HG02840 (cell line): ENCODE measurements at regions not wholly inside any gene's neighbourhood (a gene's known extent, or its start where the extent isn't known, plus 50 kb on each side); places are given as distances from the start of the nearest gene placed in this dataset.
"Not testable (repeated sequence)": the region's sequence is repeated elsewhere in the genome, so short reads cannot be mapped to it uniquely, and the experiment has no call there.

Source experiments
- ATAC-seq: cut with Tn5 transposase; IDR thresholded peaks from one replicate; pipeline ENCODE4 v1.9.1; 2021; ENCODE audit warnings: mild to moderate bottlenecking, moderate library complexity, moderate number of reproducible peaks; ENCODE audit not compliant: unreplicated experiment, low FRiP score

DNA sequence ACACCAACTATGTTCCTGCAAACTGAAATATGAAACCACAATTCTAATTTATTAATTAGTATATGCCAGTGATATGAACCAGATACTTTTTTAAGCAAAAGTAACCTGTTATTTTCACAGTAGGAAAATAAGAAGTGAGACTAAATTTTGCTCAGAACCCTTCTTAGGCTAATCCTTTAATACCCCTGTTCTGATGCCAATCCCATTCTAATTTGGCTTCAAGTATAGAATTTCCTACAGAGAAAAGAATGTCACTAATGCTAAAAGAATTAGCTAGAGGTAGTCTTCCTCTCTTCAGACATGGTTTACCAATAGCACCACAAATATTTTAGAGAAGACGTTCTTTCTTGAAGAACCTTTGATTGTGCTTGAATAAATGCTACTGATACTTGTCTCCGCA lies 758.4 kb downstream of the FLRT2 start:
- no peak for ATAC-seq

GRCh38 chr14:86279405-86279804 lies 749.5 kb downstream of the FLRT2 start:
- no peak for ATAC-seq

DNA sequence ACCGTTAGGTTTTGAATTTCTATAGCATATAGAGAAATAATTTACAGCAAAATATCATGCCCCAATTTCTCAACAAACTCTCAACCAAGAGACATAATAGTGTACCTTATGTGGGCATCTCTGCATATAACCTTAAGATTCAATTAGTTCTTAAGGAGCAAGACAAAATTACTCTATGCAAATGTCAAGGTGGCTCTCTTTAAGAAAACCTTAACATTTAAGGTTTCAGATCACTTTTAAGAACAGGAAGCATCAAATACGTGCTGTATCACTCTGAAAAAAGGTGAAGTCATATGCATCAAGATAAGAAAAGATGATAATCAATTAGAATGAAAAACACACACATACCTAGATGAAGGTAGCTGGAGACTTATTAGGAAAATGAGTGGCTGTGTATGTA lies 728.0 kb downstream of the FLRT2 start:
- ATAC-seq = no peak

- ATAC-seq = no peak
These were observed 713.2 kb downstream of the FLRT2 start for GRCh38 chr14:86243158-86243557.

GRCh38 chr14:86237733-86238132 lies 707.8 kb downstream of the FLRT2 start:
- ATAC-seq = no peak

DNA sequence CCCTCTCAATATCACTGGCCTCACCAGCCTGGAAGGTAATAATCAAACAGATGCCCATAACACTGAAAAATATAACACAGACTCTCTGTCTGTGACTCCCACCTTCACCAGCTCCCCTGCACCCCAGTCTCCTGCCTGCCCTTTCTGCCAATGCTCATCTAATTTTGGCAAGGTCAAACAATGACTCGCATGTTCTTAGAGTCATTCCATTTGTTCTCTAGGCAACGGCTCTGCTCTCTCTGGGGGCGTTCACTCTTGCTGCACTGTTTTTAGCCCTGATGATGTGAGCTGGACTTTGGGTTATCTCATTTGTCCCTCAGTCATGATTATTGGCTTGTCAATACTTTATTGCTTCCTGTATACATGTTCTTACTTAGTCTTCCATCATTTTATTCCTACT lies 691.8 kb downstream of the FLRT2 start:
- ATAC-seq = no peak

DNA sequence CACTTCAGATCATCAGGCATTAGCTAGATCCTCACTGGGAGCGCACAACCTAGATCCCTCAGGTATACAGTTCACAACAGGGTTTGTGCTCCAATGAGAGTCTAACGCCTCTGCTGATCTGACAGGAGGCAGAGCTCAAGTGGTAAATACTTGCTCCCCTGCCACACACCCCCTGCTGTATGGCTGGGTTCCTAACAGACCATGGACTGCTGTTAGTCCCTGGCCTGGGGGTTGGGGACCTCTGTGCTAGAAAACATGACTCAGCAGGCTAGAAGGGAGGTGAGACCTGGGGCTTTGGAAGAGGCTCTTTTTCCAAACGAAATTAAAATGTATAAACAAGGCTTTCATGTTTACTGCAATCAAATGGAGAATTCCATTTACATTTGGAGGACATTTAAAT lies 691.1 kb downstream of the FLRT2 start:
- no peak for ATAC-seq

DNA sequence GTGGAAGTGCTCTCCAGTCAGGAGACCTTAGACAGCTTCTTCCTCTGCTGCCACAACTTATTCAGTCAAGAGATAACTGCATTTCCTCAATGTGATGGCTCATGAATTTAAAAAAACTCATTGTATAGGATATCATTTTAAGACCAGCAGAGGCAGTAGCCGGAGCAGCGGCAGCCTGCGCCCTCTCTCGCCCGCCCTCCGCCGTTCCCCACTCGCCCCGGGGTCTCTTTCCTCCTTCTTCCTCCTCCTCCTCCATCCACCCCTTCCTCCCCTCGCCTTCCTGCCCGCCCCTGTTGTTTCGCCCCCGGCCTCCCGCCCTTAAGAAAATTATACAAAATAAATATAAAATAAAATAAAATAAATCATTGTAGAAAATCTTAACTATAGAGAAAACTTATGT lies 687.6 kb downstream of the FLRT2 start:
- ATAC-seq = no peak

DNA sequence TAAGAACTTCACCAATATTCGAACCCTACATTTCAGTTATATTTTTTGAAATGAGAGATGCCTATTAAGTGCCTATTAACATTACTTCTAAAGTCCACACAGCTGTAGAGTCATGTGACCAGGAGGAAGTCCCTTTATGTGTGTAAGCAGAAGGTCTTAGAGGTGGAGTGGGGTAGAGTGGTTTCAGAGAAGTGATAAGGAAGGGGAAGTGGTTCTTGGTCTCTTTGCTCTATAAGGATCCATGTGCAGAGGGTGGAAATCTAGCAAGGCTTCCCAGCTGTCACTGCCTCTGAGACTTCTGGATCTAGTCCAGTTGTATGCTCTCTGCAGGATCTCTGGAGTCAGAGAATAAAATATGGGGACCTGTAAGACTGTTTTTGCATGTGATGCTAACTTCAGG lies 673.9 kb downstream of the FLRT2 start:
- ATAC-seq = no peak

DNA sequence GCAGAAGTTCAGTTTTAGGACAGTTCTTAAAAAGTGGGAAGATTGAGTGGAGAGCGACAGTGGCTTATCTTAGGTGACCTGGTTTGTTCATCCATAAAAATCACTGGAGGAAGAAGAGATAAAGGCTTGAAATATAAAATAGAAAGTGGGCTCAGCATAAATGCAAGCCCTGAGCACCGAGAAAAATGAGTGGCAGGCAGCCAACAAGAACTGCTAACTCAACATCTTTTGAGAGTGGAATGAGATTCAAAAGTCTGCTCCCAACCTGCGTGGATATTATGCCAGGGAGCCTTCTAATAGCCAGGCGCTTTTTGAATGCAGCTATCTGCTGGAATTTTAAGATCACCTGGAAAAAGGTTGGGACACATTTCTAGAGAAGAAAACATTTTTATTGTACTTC lies 666.5 kb downstream of the FLRT2 start:
- ATAC-seq = no peak

GRCh38 chr14:86193756-86194155 lies 663.8 kb downstream of the FLRT2 start:
- ATAC-seq = no peak

DNA sequence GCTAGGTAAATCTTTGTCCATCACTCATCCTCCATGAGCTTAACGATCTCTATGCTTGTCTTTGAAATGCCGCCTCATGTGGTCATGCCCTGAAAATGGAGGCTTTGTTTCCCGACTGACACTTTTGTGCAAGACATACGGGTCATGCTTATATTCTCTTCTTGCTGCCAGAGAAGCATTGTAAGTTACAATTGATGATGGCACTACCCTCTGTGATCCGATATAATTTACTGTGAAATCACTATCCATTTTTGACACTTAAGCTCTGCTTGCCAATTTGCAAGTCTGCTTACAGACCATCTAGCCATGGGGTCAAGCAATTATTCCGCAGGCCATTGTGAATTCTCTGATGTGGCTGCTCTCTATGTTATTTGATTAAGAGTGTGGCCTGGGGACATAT lies 650.0 kb downstream of the FLRT2 start:
- ATAC-seq = no peak

DNA sequence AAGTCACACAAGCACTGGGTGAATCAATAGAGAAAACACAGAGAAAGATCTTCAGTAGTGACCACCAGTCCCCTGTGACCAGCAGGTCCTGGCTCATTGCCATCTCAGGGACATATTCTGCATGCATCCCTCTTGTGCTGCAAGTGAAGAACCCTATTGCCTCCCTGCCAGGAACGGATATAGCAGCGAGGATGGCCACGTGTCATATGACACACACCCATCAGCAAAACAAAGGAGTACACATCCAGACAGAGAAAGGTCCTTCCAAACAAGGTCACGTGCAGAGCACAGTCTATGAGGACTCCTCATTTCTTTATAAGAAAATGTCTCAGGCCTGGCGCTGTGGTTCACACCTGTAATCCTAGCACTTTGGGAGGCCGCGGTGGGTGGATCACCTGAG lies 638.4 kb downstream of the FLRT2 start:
- ATAC-seq = no peak

DNA sequence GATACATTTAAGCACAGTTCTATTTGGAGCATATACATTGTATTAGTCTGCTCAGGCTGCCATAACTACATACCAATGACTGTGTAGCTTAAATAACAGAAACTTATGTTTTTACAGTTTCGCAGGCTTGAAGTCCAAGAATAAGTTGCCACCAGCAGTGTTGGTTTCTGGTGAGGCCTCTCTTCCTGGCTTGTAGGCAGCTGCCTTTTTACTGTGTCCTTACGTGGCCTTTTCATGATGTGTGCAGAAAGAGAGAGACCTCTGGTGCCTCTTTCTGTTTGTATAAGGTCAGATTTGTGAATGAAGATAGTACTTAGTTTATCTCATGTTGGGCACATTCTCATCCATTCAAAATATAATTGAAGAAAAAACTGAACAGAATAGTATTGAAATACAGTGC lies 636.6 kb downstream of the FLRT2 start:
- no peak for ATAC-seq

DNA sequence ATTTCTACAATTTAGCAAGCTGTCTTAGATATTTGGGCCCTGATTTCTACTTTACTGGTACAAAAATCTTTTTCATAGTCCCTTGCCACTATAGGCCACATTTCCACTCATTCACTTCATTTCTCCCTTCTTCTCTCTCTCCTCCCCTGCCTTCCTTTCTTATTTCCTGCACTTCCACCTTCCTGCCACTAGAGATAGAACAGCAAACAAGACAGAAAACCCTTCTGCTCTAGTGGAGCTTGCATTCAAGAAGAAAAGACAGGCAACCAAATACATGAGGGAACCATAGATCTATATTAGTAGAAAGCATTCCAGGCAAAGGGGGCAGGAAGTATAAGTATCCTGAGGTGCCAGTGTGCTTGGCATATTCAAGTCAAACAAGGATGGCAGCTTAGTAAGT lies 623.5 kb downstream of the FLRT2 start:
- ATAC-seq = no peak

- ATAC-seq = no peak
These were observed 613.3 kb downstream of the FLRT2 start for GRCh38 chr14:86143248-86143647.

DNA sequence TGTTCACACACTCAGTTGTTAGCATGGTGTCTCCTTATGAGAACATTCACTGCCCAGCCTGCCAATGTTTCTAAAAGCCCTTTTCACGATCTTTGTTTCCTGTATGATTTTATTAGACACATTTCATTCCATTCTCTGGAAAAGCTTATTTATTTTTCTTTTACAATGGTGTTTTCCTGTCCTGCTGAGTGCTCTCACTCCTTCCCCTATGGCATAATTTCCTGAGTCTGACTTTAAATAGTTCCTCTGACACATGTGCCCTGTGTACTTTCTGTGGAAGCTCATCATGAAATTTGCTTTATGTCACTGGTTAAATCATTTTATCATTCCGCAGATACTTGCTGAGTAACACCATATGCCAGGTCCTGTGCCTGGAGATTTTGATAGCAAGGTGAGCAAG lies 612.0 kb downstream of the FLRT2 start:
- ATAC-seq = no peak

- no peak for ATAC-seq
These were observed 599.5 kb downstream of the FLRT2 start for GRCh38 chr14:86129426-86129825.

DNA sequence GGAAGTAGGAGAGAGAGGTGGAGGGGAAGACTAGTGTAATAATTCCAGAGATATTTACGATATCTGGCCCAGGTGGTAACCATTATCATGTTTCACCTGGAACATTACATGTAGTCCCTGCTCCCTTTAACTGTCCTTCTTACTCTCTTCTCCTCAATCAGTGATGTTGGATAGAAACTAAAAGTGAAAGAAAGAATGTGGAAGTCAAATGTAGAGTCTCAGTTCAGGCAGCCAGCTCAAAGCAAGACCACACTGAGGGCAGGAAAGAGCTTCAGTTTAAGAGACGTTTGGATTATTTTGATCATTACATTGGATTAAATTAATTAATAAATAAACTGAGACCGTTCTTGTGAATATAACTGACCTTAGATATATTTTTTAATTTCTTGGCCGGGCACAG lies 594.4 kb downstream of the FLRT2 start:
- ATAC-seq = no peak

- no peak for ATAC-seq
These were observed 586.0 kb downstream of the FLRT2 start for GRCh38 chr14:86115972-86116371.

GRCh38 chr14:86110871-86111270 lies 580.9 kb downstream of the FLRT2 start:
- not testable (repeated sequence) for ATAC-seq

DNA sequence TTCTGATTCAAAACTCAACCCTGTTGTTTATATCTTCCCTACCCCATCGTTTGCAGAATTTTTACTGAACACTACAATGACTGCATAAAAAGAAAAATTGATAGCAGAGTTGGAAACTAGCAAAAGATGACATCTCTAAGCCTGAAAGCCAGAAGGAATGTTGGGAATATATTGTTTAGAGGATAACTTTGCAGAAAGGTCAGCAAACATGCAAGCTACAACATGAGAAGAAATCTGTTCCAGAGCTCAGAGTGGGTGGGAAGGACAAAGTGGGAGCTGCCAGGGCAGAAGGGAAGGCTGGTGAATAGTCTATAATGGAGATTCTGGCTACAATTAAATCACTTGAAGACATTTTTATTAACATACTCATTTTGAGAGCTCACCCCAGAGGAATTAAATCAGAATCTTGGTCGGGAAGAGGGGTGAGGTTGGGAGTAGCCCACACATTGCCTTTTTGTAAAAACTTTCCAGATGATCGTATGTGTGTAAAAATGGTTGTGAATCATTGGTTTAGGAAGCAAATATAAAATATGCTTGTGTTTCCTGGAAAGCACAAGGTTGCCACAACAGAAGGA lies 574.8 kb downstream of the FLRT2 start:
- no peak for ATAC-seq

- ATAC-seq = no peak
These were observed 564.6 kb downstream of the FLRT2 start for GRCh38 chr14:86094512-86094911.
